ENCODE measurements at regions not wholly inside any gene's neighbourhood (a gene's known extent, or its start where the extent isn't known, plus 50 kb on each side); places are given as distances from the start of the nearest gene placed in this dataset.
A peak's percentile ranks its signal among the peaks of the same experiment; 100 is the strongest.

- WGBS (ENCODE audit: insufficient coverage) = 86% methylated on average over 9 of the region's 9 CpGs
- H3K4me1 ChIP-seq (ENCODE audit: control extremely low read depth in 1 of 4, control insufficient read depth in 4 of 4, insufficient read depth in 4 of 4, low read length in 3 of 4) = peaks cover 0 to 2% (median 0%) of the 10 kb centered on the region in 4 experiments
- H3K27me3 ChIP-seq (replicated peaks in 2 of 5; ENCODE audit: control insufficient read depth in 4 of 5, insufficient read depth in 5 of 5, low read length in 4 of 5) = peaks cover 0 to 3% (median 2%) of the 10 kb centered on the region in 5 experiments
- H3K27ac ChIP-seq (ENCODE audit: insufficient read depth in 1 of 2, low read depth in 1 of 2, low read length in 2 of 2, poor library complexity in 1 of 2, severe bottlenecking in 2 of 2) = no peak overlapping the region
- H3K4me3 ChIP-seq (ENCODE audit: control insufficient read depth in 1 of 7, extremely low read depth in 1 of 7, insufficient read depth in 4 of 7, low read depth in 2 of 7, low read length in 6 of 7) = no peak overlapping the region
- POLR2A ChIA-PET = no interaction called here
- no peaks in the 10 kb centered on the region for H3K36me3 ChIP-seq (ENCODE audit: control insufficient read depth in 4 of 4, insufficient read depth in 4 of 4, low read length in 3 of 4)
- CTCF ChIA-PET = interaction anchor here (1.3 to 20.4 kb wide), 5 partner anchors 10 to 263 kb away, joined by 5 to 366 read pairs (median 6); no protein-coding TSS in a partner anchor
- no peaks in the 10 kb centered on the region for H3K9me3 ChIP-seq (ENCODE audit: control extremely low read depth in 1 of 5, control insufficient read depth in 4 of 5, insufficient read depth in 2 of 5, low read depth in 1 of 5, low read length in 4 of 5)
- no peak for DNase-seq
These were observed 50.4 kb downstream of the RTL9 start for GRCh38 chrX:110408949-110409588.

GRCh38 chrX:110409925-110410324 is 51.3 kb downstream of the RTL9 start:
- no peaks in the 10 kb centered on the region for H3K9me3 ChIP-seq (ENCODE audit: control extremely low read depth in 1 of 5, control insufficient read depth in 4 of 5, insufficient read depth in 2 of 5, low read depth in 1 of 5, low read length in 4 of 5)
- no peak overlapping the region for H3K27ac ChIP-seq (ENCODE audit: insufficient read depth in 1 of 2, low read depth in 1 of 2, low read length in 2 of 2, poor library complexity in 1 of 2, severe bottlenecking in 2 of 2)
- H3K4me3 ChIP-seq (ENCODE audit: control insufficient read depth in 1 of 7, extremely low read depth in 1 of 7, insufficient read depth in 4 of 7, low read depth in 2 of 7, low read length in 6 of 7) = no peak overlapping the region
- 70% methylated on average over 4 of the region's 6 CpGs for WGBS (ENCODE audit: insufficient coverage)
- ChIA-PET CTCF (interaction anchor here (1.3 to 20.4 kb wide), 5 partner anchors 10 to 263 kb away, joined by 3 to 366 read pairs (median 7); no protein-coding TSS in a partner anchor), POLR2A (no interaction called here)
- peaks cover 0 to 3% (median 2%) of the 10 kb centered on the region in 5 experiments for H3K27me3 ChIP-seq (replicated peaks in 2 of 5; ENCODE audit: control insufficient read depth in 4 of 5, insufficient read depth in 5 of 5, low read length in 4 of 5)
- peak in 2 of 3 donors; percentile 39 to 42 for DNase-seq
- peaks cover 0 to 2% (median 0%) of the 10 kb centered on the region in 4 experiments for H3K4me1 ChIP-seq (ENCODE audit: control extremely low read depth in 1 of 4, control insufficient read depth in 4 of 4, insufficient read depth in 4 of 4, low read length in 3 of 4)
- no peaks in the 10 kb centered on the region for H3K36me3 ChIP-seq (ENCODE audit: control insufficient read depth in 4 of 4, insufficient read depth in 4 of 4, low read length in 3 of 4)

DNA sequence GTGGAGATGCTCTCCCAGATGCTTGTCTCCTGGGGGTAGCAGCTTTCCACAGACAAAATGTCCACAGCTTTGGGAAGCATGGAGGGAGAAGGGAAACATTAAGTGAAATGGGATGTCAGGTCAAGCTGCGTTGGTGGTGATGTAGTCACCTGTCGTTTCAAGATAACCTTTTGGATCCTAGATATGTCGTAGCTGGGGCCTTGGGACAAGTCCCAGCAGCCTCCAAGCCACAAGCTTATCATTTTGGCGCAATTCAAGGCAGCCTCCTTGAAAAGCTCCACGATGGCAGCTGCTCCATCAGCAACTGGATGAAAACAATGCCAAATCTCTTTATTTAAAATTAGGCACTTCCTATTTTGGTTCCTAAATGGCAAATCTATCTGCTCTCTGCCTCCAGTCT is 52.0 kb downstream of the RTL9 start:
- peaks cover 0 to 3% (median 2%) of the 10 kb centered on the region in 5 experiments for H3K27me3 ChIP-seq (replicated peaks in 2 of 5; ENCODE audit: control insufficient read depth in 4 of 5, insufficient read depth in 5 of 5, low read length in 4 of 5)
- H3K4me3 ChIP-seq (ENCODE audit: control insufficient read depth in 1 of 7, extremely low read depth in 1 of 7, insufficient read depth in 4 of 7, low read depth in 2 of 7, low read length in 6 of 7) = no peak overlapping the region
- CTCF ChIA-PET = interaction anchor here (1.3 to 20.4 kb wide), 6 partner anchors 9 to 264 kb away, joined by 3 to 366 read pairs (median 6); no protein-coding TSS in a partner anchor
- H3K9me3 ChIP-seq (ENCODE audit: control extremely low read depth in 1 of 5, control insufficient read depth in 4 of 5, insufficient read depth in 2 of 5, low read depth in 1 of 5, low read length in 4 of 5) = no peaks in the 10 kb centered on the region
- POLR2A ChIA-PET = no interaction called here
- H3K4me1 ChIP-seq (ENCODE audit: control extremely low read depth in 1 of 4, control insufficient read depth in 4 of 4, insufficient read depth in 4 of 4, low read length in 3 of 4) = peaks cover 0 to 2% (median 0%) of the 10 kb centered on the region in 4 experiments
- no peak overlapping the region for H3K27ac ChIP-seq (ENCODE audit: insufficient read depth in 1 of 2, low read depth in 1 of 2, low read length in 2 of 2, poor library complexity in 1 of 2, severe bottlenecking in 2 of 2)
- H3K36me3 ChIP-seq (ENCODE audit: control insufficient read depth in 4 of 4, insufficient read depth in 4 of 4, low read length in 3 of 4) = no peaks in the 10 kb centered on the region
- no peak for DNase-seq
- whole genome bisulfite sequencing (ENCODE audit: insufficient coverage) = 58% methylated on average over 5 of the region's 5 CpGs

- no peak overlapping the region for H3K4me3 ChIP-seq (ENCODE audit: control insufficient read depth in 1 of 7, extremely low read depth in 1 of 7, insufficient read depth in 4 of 7, low read depth in 2 of 7, low read length in 6 of 7)
- 25% methylated on average over 14 of the region's 18 CpGs for WGBS (ENCODE audit: insufficient coverage)
- no peak overlapping the region for H3K27ac ChIP-seq (ENCODE audit: insufficient read depth in 1 of 2, low read depth in 1 of 2, low read length in 2 of 2, poor library complexity in 1 of 2, severe bottlenecking in 2 of 2)
- ChIA-PET CTCF (interaction anchor here (1.4 to 20.4 kb wide), 8 partner anchors 11 to 267 kb away, joined by 3 to 366 read pairs (median 6); no protein-coding TSS in a partner anchor), POLR2A (no interaction called here)
- DNase-seq = peak; percentile 54 to 86 (median 79)
- no peaks in the 10 kb centered on the region for H3K9me3 ChIP-seq (ENCODE audit: control extremely low read depth in 1 of 5, control insufficient read depth in 4 of 5, insufficient read depth in 2 of 5, low read depth in 1 of 5, low read length in 4 of 5)
- H3K27me3 ChIP-seq (replicated peaks in 2 of 5; ENCODE audit: control insufficient read depth in 4 of 5, insufficient read depth in 5 of 5, low read length in 4 of 5) = peaks cover 0 to 3% (median 2%) of the 10 kb centered on the region in 5 experiments
- peaks cover 0 to 2% (median 0%) of the 10 kb centered on the region in 4 experiments for H3K4me1 ChIP-seq (ENCODE audit: control extremely low read depth in 1 of 4, control insufficient read depth in 4 of 4, insufficient read depth in 4 of 4, low read length in 3 of 4)
- H3K36me3 ChIP-seq (ENCODE audit: control insufficient read depth in 4 of 4, insufficient read depth in 4 of 4, low read length in 3 of 4) = no peaks in the 10 kb centered on the region
These were observed 54.5 kb downstream of the RTL9 start for GRCh38 chrX:110412971-110413726.

- DNase-seq = no peak
- no peak overlapping the region for H3K4me3 ChIP-seq (ENCODE audit: control insufficient read depth in 1 of 7, extremely low read depth in 1 of 7, insufficient read depth in 4 of 7, low read depth in 2 of 7, low read length in 6 of 7)
- CTCF ChIA-PET = interaction anchor here (1.4 to 20.4 kb wide), 6 partner anchors 13 to 266 kb away, joined by 3 to 366 read pairs (median 6); no protein-coding TSS in a partner anchor
- H3K9me3 ChIP-seq (ENCODE audit: control extremely low read depth in 1 of 5, control insufficient read depth in 4 of 5, insufficient read depth in 2 of 5, low read depth in 1 of 5, low read length in 4 of 5) = no peaks in the 10 kb centered on the region
- peaks cover 0 to 3% (median 2%) of the 10 kb centered on the region in 5 experiments for H3K27me3 ChIP-seq (replicated peaks in 2 of 5; ENCODE audit: control insufficient read depth in 4 of 5, insufficient read depth in 5 of 5, low read length in 4 of 5)
- H3K27ac ChIP-seq (ENCODE audit: insufficient read depth in 1 of 2, low read depth in 1 of 2, low read length in 2 of 2, poor library complexity in 1 of 2, severe bottlenecking in 2 of 2) = no peak overlapping the region
- peaks cover 0 to 2% (median 0%) of the 10 kb centered on the region in 4 experiments for H3K4me1 ChIP-seq (ENCODE audit: control extremely low read depth in 1 of 4, control insufficient read depth in 4 of 4, insufficient read depth in 4 of 4, low read length in 3 of 4)
- no peaks in the 10 kb centered on the region for H3K36me3 ChIP-seq (ENCODE audit: control insufficient read depth in 4 of 4, insufficient read depth in 4 of 4, low read length in 3 of 4)
- WGBS (ENCODE audit: insufficient coverage) = 100% methylated on average over 1 of the region's 1 CpG
- POLR2A ChIA-PET = no interaction called here
These were observed 55.1 kb downstream of the RTL9 start for GRCh38 chrX:110413727-110414124.

GRCh38 chrX:110414273-110414672 is 55.6 kb downstream of the RTL9 start:
- 48% methylated on average over 3 of the region's 3 CpGs for WGBS (ENCODE audit: insufficient coverage)
- H3K27ac ChIP-seq (ENCODE audit: insufficient read depth in 1 of 2, low read depth in 1 of 2, low read length in 2 of 2, poor library complexity in 1 of 2, severe bottlenecking in 2 of 2) = no peak overlapping the region
- no peaks in the 10 kb centered on the region for H3K36me3 ChIP-seq (ENCODE audit: control insufficient read depth in 4 of 4, insufficient read depth in 4 of 4, low read length in 3 of 4)
- no peaks in the 10 kb centered on the region for H3K9me3 ChIP-seq (ENCODE audit: control extremely low read depth in 1 of 5, control insufficient read depth in 4 of 5, insufficient read depth in 2 of 5, low read depth in 1 of 5, low read length in 4 of 5)
- ChIA-PET CTCF (interaction anchor here (1.5 to 20.4 kb wide), 3 partner anchors 36 to 262 kb away, joined by 3 to 366 read pairs (median 8); no protein-coding TSS in a partner anchor), POLR2A (no interaction called here)
- peaks cover 0 to 2% (median 0%) of the 10 kb centered on the region in 4 experiments for H3K4me1 ChIP-seq (ENCODE audit: control extremely low read depth in 1 of 4, control insufficient read depth in 4 of 4, insufficient read depth in 4 of 4, low read length in 3 of 4)
- no peak overlapping the region for H3K4me3 ChIP-seq (ENCODE audit: control insufficient read depth in 1 of 7, extremely low read depth in 1 of 7, insufficient read depth in 4 of 7, low read depth in 2 of 7, low read length in 6 of 7)
- peaks cover 0 to 8% (median 3%) of the 10 kb centered on the region in 5 experiments for H3K27me3 ChIP-seq (replicated peaks in 2 of 5; ENCODE audit: control insufficient read depth in 4 of 5, insufficient read depth in 5 of 5, low read length in 4 of 5)
- no peak for DNase-seq

All from common myeloid progenitor, CD34-positive (primary cell).